Neural progenitor cell (in vitro differentiated cells): ENCODE measurements at regions not wholly inside any gene's neighbourhood (a gene's known extent, or its start where the extent isn't known, plus 50 kb on each side); places are given as distances from the start of the nearest gene placed in this dataset.

Experiments
- DNase-seq: peaks from one replicate; pipeline ENCODE4 v3.0.0-alpha.2; 2016; ENCODE audit warnings: low spot score
- H2AFZ ChIP-seq: fragments of 200-600 bp; sonication (generic); replicated peaks from 2 replicates; pipeline ENCODE4 v1.6.1; 2016; ENCODE audit warnings: antibody characterized with exemption
- H3F3A ChIP-seq: fragments of 200-600 bp; sonication (generic); 2 replicates; pipeline ENCODE4 v1.6.1; 2016; ENCODE audit warnings: antibody characterized with exemption, low read depth
- H3K27ac ChIP-seq: fragments of 200-600 bp; sonication (generic); 2 replicates; pipeline ENCODE4 v1.5.1; 2016; ENCODE audit warnings: mild to moderate bottlenecking
- H3K27me3 ChIP-seq: fragments of 200-600 bp; sonication (generic); 2 replicates; pipeline ENCODE4 v1.6.1; 2016; ENCODE audit warnings: mild to moderate bottlenecking, moderate library complexity
- H3K36me3 ChIP-seq: fragments of 200-600 bp; sonication (generic); 2 replicates; pipeline ENCODE4 v1.5.1; 2016
- H3K4me1 ChIP-seq: fragments of 200-600 bp; sonication (generic); 2 replicates; pipeline ENCODE4 v1.6.1; 2016; ENCODE audit warnings: mixed run types
- H3K4me2 ChIP-seq: fragments of 200-600 bp; sonication (generic); 2 replicates; pipeline ENCODE4 v1.6.1; 2016
- H3K4me3 ChIP-seq: fragments of 200-600 bp; sonication (generic); 2 replicates; pipeline ENCODE4 v1.5.1; 2016
- H3K79me2 ChIP-seq: fragments of 200-600 bp; sonication (generic); 2 replicates; pipeline ENCODE4 v1.6.1; 2016; ENCODE audit warnings: low read depth
- H3K9ac ChIP-seq: fragments of 200-600 bp; sonication (generic); 2 replicates; pipeline ENCODE4 v1.6.1; 2016
- H3K9me3 ChIP-seq: fragments of 200-600 bp; sonication (generic); 2 replicates; pipeline ENCODE4 v1.5.1; 2016; ENCODE audit warnings: low read depth
- H4K20me1 ChIP-seq: fragments of 200-600 bp; sonication (generic); 2 replicates; pipeline ENCODE4 v1.6.1; 2016; ENCODE audit warnings: low read depth
- H3K27ac Mint-ChIP-seq: 3 replicates; pipeline ENCODE4 v1.8.0; 2021; ENCODE audit warnings: mixed read lengths
- H3K27me3 Mint-ChIP-seq: 2 replicates; pipeline ENCODE4 v1.8.0; 2022; ENCODE audit warnings: low read depth, mild to moderate bottlenecking, inconsistent platforms, moderate library complexity, mixed read lengths; ENCODE audit not compliant: insufficient read depth
- H3K36me3 Mint-ChIP-seq: 3 replicates; pipeline ENCODE4 v1.8.0; 2021; ENCODE audit warnings: mixed read lengths
- H3K4me1 Mint-ChIP-seq: 3 replicates; pipeline ENCODE4 v1.8.0; 2021; ENCODE audit warnings: mixed read lengths
- H3K4me3 Mint-ChIP-seq: 3 replicates; pipeline ENCODE4 v1.8.0; 2021; ENCODE audit warnings: mild to moderate bottlenecking, moderate library complexity, mixed read lengths
- H3K9me3 Mint-ChIP-seq: 3 replicates; pipeline ENCODE4 v1.8.0; 2020; ENCODE audit warnings: mixed read lengths
- CTCF ChIP-seq: fragments of 200-600 bp; sonication (generic); IDR thresholded peaks from 2 replicates; pipeline ENCODE4 v1.5.1; 2017; ENCODE audit warnings: antibody characterized with exemption, mild to moderate bottlenecking
- EZH2 ChIP-seq: fragments of 200-600 bp; sonication (generic); IDR thresholded peaks from 2 replicates; pipeline ENCODE4 v1.6.1; 2017; ENCODE audit warnings: antibody characterized with exemption, mild to moderate bottlenecking, moderate library complexity
- EZH2phosphoT487 ChIP-seq: fragments of 200-600 bp; sonication (generic); IDR thresholded peaks from 2 replicates; pipeline ENCODE4 v1.6.1; 2017; ENCODE audit warnings: antibody characterized with exemption

- Mint-ChIP-seq H3K9me3 (no peaks in the 10 kb centered on the region), H3K27me3 (no peaks in the 10 kb centered on the region), H3K36me3 (no peaks in the 10 kb centered on the region), H3K4me3 (no peak overlapping the region), H3K27ac (no peak overlapping the region), H3K4me1 (no peaks in the 10 kb centered on the region)
- Histone ChIP-seq H4K20me1 (no peaks in the 10 kb centered on the region), H3F3A (no peaks in the 10 kb centered on the region), H3K27me3 (no peaks in the 10 kb centered on the region), H3K4me1 (no peaks in the 10 kb centered on the region), H2AFZ (no peak overlapping the region), H3K9ac (no peak overlapping the region), H3K9me3 (no peaks in the 10 kb centered on the region), H3K27ac (no peak overlapping the region), H3K79me2 (no peaks in the 10 kb centered on the region), H3K36me3 (no peaks in the 10 kb centered on the region), H3K4me2 (no peak overlapping the region), H3K4me3 (no peak overlapping the region)
- TF ChIP-seq EZH2phosphoT487: no peak
- TF ChIP-seq EZH2: no peak
- no peak for TF ChIP-seq CTCF
- DNase-seq: no peak
Observed at GRCh38 chr20:6302041-6302440, 179.2 kb upstream of the FERMT1 start.

- Mint-ChIP-seq H3K4me3 (no peak overlapping the region), H3K27ac (no peak overlapping the region), H3K27me3 (no peaks in the 10 kb centered on the region), H3K4me1 (no peaks in the 10 kb centered on the region), H3K9me3 (no peaks in the 10 kb centered on the region), H3K36me3 (no peaks in the 10 kb centered on the region)
- no peaks in the 10 kb centered on the region for H3K79me2 ChIP-seq
- no peak overlapping the region for H3K27ac ChIP-seq
- no peak for DNase-seq
- no peak for TF ChIP-seq EZH2phosphoT487
- no peak for TF ChIP-seq EZH2
- TF ChIP-seq CTCF: no peak
- no peak overlapping the region for H3K9ac ChIP-seq
- H3F3A ChIP-seq: no peaks in the 10 kb centered on the region
- no peaks in the 10 kb centered on the region for H3K4me1 ChIP-seq
- no peak overlapping the region for H3K4me3 ChIP-seq
- H3K27me3 ChIP-seq: no peaks in the 10 kb centered on the region
- no peaks in the 10 kb centered on the region for H3K36me3 ChIP-seq
- H3K9me3 ChIP-seq: no peaks in the 10 kb centered on the region
- H3K4me2 ChIP-seq: no peak overlapping the region
- no peak overlapping the region for H2AFZ ChIP-seq
- H4K20me1 ChIP-seq: no peaks in the 10 kb centered on the region
Observed at GRCh38 chr20:6299456-6299855, 176.6 kb upstream of the FERMT1 start.

- no peak overlapping the region for H3K27ac ChIP-seq
Observed at GRCh38 chr20:6298049-6298448, 175.2 kb upstream of the FERMT1 start.

More at GRCh38 chr20:6298049-6298448, 175.2 kb upstream of the FERMT1 start:
- Histone ChIP-seq H3K4me2 (no peak overlapping the region), H3K79me2 (no peaks in the 10 kb centered on the region), H3K27me3 (no peaks in the 10 kb centered on the region), H3K4me3 (no peak overlapping the region), H3K9ac (no peak overlapping the region), H3K36me3 (no peaks in the 10 kb centered on the region), H4K20me1 (no peaks in the 10 kb centered on the region), H3K4me1 (no peaks in the 10 kb centered on the region), H2AFZ (no peak overlapping the region), H3F3A (no peaks in the 10 kb centered on the region), H3K9me3 (no peaks in the 10 kb centered on the region)
- DNase-seq: no peak
- Mint-ChIP-seq H3K4me3 (no peak overlapping the region), H3K9me3 (no peaks in the 10 kb centered on the region), H3K27me3 (no peaks in the 10 kb centered on the region), H3K27ac (no peak overlapping the region), H3K4me1 (no peaks in the 10 kb centered on the region), H3K36me3 (no peaks in the 10 kb centered on the region)
- TF ChIP-seq CTCF: no peak
- TF ChIP-seq EZH2: no peak
- TF ChIP-seq EZH2phosphoT487: no peak
